ENCODE measurements at regions not wholly inside any gene's neighbourhood (a gene's known extent, or its start where the extent isn't known, plus 50 kb on each side); places are given as distances from the start of the nearest gene placed in this dataset.

GRCh38 chr15:86028961-86029360, 50.7 kb upstream of the AGBL1 start:
- Mint-ChIP-seq H3K4me1 (no peaks in the 10 kb centered on the region), H3K27me3 (ENCODE audit: low read depth in 2 of 2) (peaks cover 6 to 8% of the 10 kb centered on the region in 2 donors), H3K36me3 (no peaks in the 10 kb centered on the region), H3K4me3 (no peak overlapping the region), H3K9me3 (no peaks in the 10 kb centered on the region), H3K27ac (no peak overlapping the region)
- DNase-seq: no peak
- Histone ChIP-seq H3K4me3 (ENCODE audit: low read length) (no peak overlapping the region), H3K27me3 (ENCODE audit: control insufficient read depth, insufficient read depth, low read length) (no peaks in the 10 kb centered on the region), H3K27ac (ENCODE audit: low read length) (no peak overlapping the region), H3K4me1 (ENCODE audit: control insufficient read depth, insufficient read depth, low read length) (no peaks in the 10 kb centered on the region), H3K36me3 (ENCODE audit: control insufficient read depth, insufficient read depth, low read length) (no peaks in the 10 kb centered on the region), H3K9me3 (ENCODE audit: control insufficient read depth, insufficient read depth, low read length) (no peaks in the 10 kb centered on the region)
- no peak for TF ChIP-seq CTCF (IDR thresholded peaks at IDR 0.05)
- intact Hi-C loops (cut with micrococcal nuclease): no loop called here
- 73% methylated on average over 3 of the region's 4 CpGs for WGBS (ENCODE audit: insufficient coverage)
- no peak for ATAC-seq
